NT2/D1 (cell line): ENCODE measurements at regions not wholly inside any gene's neighbourhood (a gene's known extent, or its start where the extent isn't known, plus 50 kb on each side); places are given as distances from the start of the nearest gene placed in this dataset.

Experiments used
- YY1 ChIP-seq: IDR thresholded peaks from 2 replicates; pipeline ENCODE4 v1.6.1; 2011; ENCODE audit not compliant: insufficient read length, insufficient read depth
- ZNF274 ChIP-seq: IDR thresholded peaks from 2 replicates; pipeline ENCODE4 v1.6.1; 2011; ENCODE audit warnings: mild to moderate bottlenecking, low read depth, low read length

- TF ChIP-seq YY1 = no peak
- no peak for TF ChIP-seq ZNF274
Measured at GRCh38 chr12:105600911-105601545, 270.5 kb downstream of the C12orf75 start.
